Thyroid gland (tissue), 4 donors: ENCODE measurements at regions not wholly inside any gene's neighbourhood (a gene's known extent, or its start where the extent isn't known, plus 50 kb on each side); places are given as distances from the start of the nearest gene placed in this dataset.

Source experiments
- POLR2A ChIP-seq, 2 donors: fragments of 450-650 bp; IDR thresholded peaks; one replicate each; pipeline ENCODE4 v1.6.1; 2017; ENCODE audit warnings: antibody characterized with exemption in 2 of 2, mild to moderate bottlenecking in 2 of 2, moderate library complexity in 1 of 2
- TF ChIP-seq, protein P1 (sequence below), 6 experiments: fragments of 200-600 bp in 3 of 6; fragments of 450-650 bp in 3 of 6; sonication (generic) in 3 of 6; IDR thresholded peaks; one replicate each; pipeline ENCODE4 v1.5.1; 2016 to 2019; ENCODE audit warnings: antibody characterized with exemption in 6 of 6, mild to moderate bottlenecking in 2 of 6, inconsistent platforms in 1 of 6, moderate library complexity in 1 of 6

DNA sequence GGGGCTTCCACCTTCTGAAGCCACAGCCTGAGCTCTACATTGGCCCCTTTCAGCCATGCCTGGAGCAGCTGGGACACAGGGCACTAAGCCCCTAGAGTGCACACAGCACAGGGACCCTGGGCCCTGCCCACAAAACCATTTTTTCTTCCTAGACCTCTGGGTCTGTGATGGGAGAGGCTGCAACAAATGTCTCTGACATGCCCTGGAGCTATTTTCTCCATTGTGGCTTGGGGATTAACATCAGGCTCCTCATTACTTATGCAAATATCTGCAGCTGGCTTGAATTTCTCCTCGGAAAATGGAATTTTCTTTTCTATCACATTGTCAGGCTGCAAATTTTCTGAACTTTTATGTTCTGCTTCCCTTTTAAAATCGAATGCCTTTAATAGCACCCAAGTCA, 795.7 kb downstream of the LTN1 start:
- TF ChIP-seq, protein P1, sequence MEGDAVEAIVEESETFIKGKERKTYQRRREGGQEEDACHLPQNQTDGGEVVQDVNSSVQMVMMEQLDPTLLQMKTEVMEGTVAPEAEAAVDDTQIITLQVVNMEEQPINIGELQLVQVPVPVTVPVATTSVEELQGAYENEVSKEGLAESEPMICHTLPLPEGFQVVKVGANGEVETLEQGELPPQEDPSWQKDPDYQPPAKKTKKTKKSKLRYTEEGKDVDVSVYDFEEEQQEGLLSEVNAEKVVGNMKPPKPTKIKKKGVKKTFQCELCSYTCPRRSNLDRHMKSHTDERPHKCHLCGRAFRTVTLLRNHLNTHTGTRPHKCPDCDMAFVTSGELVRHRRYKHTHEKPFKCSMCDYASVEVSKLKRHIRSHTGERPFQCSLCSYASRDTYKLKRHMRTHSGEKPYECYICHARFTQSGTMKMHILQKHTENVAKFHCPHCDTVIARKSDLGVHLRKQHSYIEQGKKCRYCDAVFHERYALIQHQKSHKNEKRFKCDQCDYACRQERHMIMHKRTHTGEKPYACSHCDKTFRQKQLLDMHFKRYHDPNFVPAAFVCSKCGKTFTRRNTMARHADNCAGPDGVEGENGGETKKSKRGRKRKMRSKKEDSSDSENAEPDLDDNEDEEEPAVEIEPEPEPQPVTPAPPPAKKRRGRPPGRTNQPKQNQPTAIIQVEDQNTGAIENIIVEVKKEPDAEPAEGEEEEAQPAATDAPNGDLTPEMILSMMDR (IDR thresholded peaks at IDR 0.05): no peak
- no peak for TF ChIP-seq POLR2A (IDR thresholded peaks at IDR 0.05)
